ENCODE measurements at regions not wholly inside any gene's neighbourhood (a gene's known extent, or its start where the extent isn't known, plus 50 kb on each side); places are given as distances from the start of the nearest gene placed in this dataset.
"Not testable (repeated sequence)": the region's sequence is repeated elsewhere in the genome, so short reads cannot be mapped to it uniquely, and the experiment has no call there.

- no peak for DNase-seq (ENCODE audit: low read depth in 3 of 3)
Measured at GRCh38 chr6:56806368-56806767, 148.5 kb upstream of the BEND6 start.

- DNase-seq (ENCODE audit: low read depth in 3 of 3): no peak
Measured at GRCh38 chr6:56804996-56805395, 149.9 kb upstream of the BEND6 start.

GRCh38 chr6:56803594-56803993, 151.3 kb upstream of the BEND6 start:
- DNase-seq (ENCODE audit: low read depth in 3 of 3): no peak

- DNase-seq (ENCODE audit: low read depth in 3 of 3): no peak
Measured at GRCh38 chr6:56802584-56802983, 152.3 kb upstream of the BEND6 start.

GRCh38 chr6:56799989-56800388, 154.9 kb upstream of the BEND6 start:
- no peak for DNase-seq (ENCODE audit: low read depth in 3 of 3)

- DNase-seq (ENCODE audit: low read depth in 3 of 3): no peak
Measured at GRCh38 chr6:56798163-56798562, 155.5 kb upstream of the DST start.

- no peak for DNase-seq (ENCODE audit: low read depth in 3 of 3)
Measured at GRCh38 chr6:56796196-56796532, 153.5 kb upstream of the DST start.

- DNase-seq (ENCODE audit: low read depth in 3 of 3): no peak
Measured at GRCh38 chr6:56795466-56796195, 152.9 kb upstream of the DST start.

GRCh38 chr6:56794421-56794820, 151.7 kb upstream of the DST start:
- DNase-seq (ENCODE audit: low read depth in 3 of 3): no peak

GRCh38 chr6:56793938-56794337, 151.2 kb upstream of the DST start:
- no peak for DNase-seq (ENCODE audit: low read depth in 3 of 3)

- no peak for DNase-seq (ENCODE audit: low read depth in 3 of 3)
Measured at GRCh38 chr6:56790414-56790813, 147.7 kb upstream of the DST start.

GRCh38 chr6:56789879-56790278, 147.2 kb upstream of the DST start:
- no peak for DNase-seq (ENCODE audit: low read depth in 3 of 3)

- no peak for DNase-seq (ENCODE audit: low read depth in 3 of 3)
Measured at GRCh38 chr6:56789342-56789741, 146.7 kb upstream of the DST start.

- DNase-seq (ENCODE audit: low read depth in 3 of 3): no peak
Measured at GRCh38 chr6:56787209-56787608, 144.5 kb upstream of the DST start.

GRCh38 chr6:56786256-56786655, 143.6 kb upstream of the DST start:
- no peak for DNase-seq (ENCODE audit: low read depth in 3 of 3)

- DNase-seq (ENCODE audit: low read depth in 3 of 3): not testable (repeated sequence)
Measured at GRCh38 chr6:56785536-56785935, 142.8 kb upstream of the DST start.

GRCh38 chr6:56780109-56780508, 137.4 kb upstream of the DST start:
- not testable (repeated sequence) for DNase-seq (ENCODE audit: low read depth in 3 of 3)

- DNase-seq (ENCODE audit: low read depth in 3 of 3): not testable (repeated sequence)
Measured at GRCh38 chr6:56778503-56778902, 135.8 kb upstream of the DST start.

GRCh38 chr6:56775498-56776166, 132.9 kb upstream of the DST start:
- DNase-seq (ENCODE audit: low read depth in 3 of 3): no peak

- no peak for DNase-seq (ENCODE audit: low read depth in 3 of 3)
Measured at GRCh38 chr6:56772737-56773184, 130.1 kb upstream of the DST start.

- no peak for DNase-seq (ENCODE audit: low read depth in 3 of 3)
Measured at GRCh38 chr6:56771929-56772607, 129.4 kb upstream of the DST start.

- DNase-seq (ENCODE audit: low read depth in 3 of 3): no peak
Measured at GRCh38 chr6:56771189-56771588, 128.5 kb upstream of the DST start.

GRCh38 chr6:56770011-56770520, 127.4 kb upstream of the DST start:
- no peak for DNase-seq (ENCODE audit: low read depth in 3 of 3)

Measured in stimulated activated CD4-positive, alpha-beta T cell treated with anti-CD3 and anti-CD28 coated beads, TNF-alpha, amount 100 ng/mL, for 24 hours (primary cell).